ENCODE measurements at regions not wholly inside any gene's neighbourhood (a gene's known extent, or its start where the extent isn't known, plus 50 kb on each side); places are given as distances from the start of the nearest gene placed in this dataset.

DNA sequence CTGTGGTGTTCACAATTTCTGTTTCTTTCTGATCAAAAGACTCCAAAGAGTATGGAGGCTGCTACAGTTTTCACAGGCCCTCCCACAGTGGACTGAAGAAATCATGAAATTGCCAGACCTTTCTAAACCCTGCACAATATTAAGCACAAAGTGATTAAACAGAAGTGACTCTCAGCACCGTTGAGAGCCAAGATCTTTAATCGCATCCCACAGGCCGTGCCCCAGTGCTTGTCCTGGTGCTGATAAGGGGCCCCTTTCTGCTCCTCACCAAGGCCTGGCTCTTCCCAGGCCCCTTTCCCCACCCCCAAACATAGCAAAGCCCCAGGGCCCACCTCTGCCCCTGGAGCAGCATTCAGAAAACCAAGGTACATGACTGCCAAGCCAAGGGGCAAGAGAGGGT is 57.4 kb upstream of the BMAL1 start:
- DNase-seq (ENCODE audit: low read depth in 2 of 2): no peak

DNA sequence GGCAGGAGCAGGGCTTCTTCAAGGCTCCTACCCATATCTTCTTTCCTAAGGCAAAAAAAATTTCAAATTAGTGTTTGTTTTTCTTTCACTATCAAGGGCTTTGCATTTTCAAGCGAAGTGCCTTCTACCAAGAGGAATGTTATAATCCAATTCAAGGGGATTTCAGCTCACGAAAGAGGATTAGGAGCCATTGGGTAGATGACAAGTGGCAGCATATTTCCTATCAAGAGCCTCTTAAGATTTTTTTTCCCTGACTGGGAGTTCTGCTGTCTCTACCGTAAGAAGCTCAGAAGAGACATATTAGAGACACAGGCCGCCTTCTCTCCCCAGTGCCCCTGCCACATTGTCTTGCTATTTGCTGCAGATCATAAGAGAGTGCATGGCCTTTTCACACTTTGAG is 55.9 kb upstream of the BMAL1 start:
- DNase-seq (ENCODE audit: low read depth in 2 of 2): no peak

DNA sequence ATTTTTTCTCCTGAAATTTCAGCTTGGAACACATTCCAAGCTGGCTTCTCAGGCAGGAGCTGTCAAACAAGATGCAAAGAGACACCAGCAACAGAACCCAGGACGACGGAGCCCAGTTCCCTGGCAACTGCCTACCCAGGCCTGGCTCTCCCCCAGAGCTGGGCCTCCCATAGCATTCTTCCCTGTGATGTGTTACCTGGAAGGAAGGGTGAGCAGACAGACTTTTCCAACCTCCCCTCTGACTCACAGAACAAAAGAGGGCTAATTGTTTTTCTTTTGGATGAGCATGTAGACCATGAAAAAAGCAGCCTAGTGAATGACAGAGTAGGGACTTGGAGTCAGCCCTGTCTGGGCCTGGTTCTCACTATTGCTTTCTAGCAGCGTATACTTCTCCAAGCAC is 55.3 kb upstream of the BMAL1 start:
- no peak for DNase-seq (ENCODE audit: low read depth in 2 of 2)

DNA sequence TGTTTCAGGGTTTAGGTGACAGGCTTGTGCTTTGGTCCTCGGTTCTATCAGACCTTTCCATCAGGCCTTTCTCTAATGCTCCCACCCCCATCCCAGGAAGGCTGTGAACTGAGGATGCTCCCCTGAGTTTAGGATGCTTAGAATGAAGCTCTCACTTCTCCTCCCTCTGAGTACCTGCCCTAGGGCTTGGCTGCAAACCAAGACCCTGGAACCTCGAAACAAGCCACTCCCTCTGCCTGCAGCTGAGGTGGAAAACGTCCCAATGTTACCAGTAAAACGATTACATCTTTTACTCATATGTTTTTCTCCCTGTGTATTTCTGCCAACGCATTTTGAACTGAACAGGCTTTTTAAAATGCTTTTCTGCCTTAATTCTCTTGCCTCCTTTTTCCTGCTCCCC is 54.5 kb upstream of the BMAL1 start:
- no peak for DNase-seq (ENCODE audit: low read depth in 2 of 2)

DNA sequence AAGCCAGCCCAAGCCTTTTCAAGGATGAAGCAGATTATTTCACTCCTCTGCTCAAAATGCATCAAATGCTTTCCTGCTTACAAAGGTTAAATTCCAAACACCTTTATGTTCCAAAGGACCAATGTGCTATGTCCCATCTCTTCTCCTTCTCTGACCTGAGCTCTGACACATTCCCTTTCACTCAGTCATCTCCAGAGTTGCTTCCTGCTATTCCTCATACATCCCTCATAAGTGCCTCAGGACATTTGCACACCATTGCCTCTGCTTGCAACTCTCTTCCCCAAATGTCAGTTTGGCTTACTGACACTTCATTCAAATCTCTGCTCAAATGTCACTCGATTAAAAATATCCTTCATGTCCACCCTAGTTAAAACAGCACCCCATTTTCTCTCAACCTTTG is 53.3 kb upstream of the BMAL1 start:
- no peak for DNase-seq (ENCODE audit: low read depth in 2 of 2)

DNA sequence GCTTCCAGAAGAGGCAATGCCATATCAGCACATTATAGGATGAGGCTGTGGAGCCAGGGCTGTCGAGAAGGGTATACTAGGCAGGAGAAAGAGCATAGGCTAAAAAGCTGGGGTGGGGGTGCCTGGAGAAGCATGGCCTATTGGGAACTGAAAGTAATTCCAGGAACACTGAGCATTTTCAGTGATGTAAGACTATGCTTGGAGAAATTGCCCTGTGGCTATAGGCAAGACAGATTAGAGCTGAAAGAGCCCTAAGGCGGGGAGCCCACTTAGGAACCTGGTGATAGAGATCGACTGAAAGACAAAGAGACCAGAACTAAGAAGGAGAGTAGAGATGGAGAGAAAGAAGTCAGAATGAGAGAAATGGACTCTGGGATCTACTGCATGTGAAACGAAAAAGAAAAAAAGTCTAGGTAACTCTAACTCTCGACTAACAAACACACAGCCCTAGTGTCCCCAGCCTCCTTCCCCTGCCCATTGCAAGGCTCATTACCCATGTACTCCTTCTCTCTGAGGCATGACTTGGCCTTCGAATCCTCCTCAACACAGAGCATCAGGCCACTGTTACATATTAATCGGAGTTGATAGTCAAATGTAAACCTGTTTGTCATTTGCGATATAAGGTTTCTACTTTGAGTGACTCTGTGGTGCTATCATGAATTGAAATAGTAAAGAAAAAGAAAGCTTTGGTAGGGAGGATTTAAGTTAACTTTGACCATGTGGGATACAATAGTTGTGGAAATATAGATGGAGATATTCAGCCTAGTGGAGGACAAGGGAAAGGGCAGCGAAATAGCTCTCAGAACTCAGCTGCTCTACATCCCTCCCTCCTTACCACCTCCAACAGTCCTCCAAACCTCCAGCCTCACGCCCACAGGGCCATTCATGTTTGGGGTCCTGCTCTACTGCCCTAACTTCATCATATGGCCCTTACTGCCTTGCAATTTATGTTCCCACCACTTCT is 52.3 kb upstream of the BMAL1 start:
- DNase-seq (ENCODE audit: low read depth in 2 of 2): no peak

DNA sequence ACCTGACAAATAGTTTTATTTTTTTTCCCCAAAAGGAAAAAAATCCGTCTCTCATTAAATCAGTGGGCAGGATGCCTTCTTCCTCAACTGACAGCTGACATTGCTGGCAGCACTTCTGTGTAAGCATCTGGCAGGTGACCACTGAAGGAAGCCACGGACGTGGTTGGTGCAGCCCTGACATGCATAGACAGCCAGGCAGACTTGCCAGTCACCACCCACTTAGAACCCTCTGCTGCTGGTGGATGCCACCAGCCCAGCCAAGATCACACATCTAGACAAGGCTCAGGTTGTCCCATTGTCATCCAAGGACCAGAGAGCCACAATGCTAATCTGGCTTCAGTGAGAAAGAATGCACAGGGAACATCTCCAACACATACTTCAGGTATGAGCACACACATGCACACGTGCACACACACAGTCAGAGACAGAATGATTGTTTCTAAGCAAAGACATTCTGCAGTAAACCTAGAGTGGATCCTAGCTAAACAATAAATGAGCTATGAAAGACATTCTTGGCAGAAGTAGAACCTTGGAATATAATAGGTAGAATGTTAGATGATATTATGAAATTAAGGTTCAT is 49.8 kb upstream of the BMAL1 start:
- DNase-seq (ENCODE audit: low read depth in 2 of 2): no peak

Measured in fibroblast of skin of left biceps (primary cell).